Islet precursor cell (in vitro differentiated cells): ENCODE measurements at regions not wholly inside any gene's neighbourhood (a gene's known extent, or its start where the extent isn't known, plus 50 kb on each side); places are given as distances from the start of the nearest gene placed in this dataset.
A peak's percentile ranks its signal among the peaks of the same experiment; 100 is the strongest.

ENCODE experiments used
- DNase-seq: peaks from one replicate; pipeline ENCODE4 v3.0.0-alpha.2; 2018

DNA sequence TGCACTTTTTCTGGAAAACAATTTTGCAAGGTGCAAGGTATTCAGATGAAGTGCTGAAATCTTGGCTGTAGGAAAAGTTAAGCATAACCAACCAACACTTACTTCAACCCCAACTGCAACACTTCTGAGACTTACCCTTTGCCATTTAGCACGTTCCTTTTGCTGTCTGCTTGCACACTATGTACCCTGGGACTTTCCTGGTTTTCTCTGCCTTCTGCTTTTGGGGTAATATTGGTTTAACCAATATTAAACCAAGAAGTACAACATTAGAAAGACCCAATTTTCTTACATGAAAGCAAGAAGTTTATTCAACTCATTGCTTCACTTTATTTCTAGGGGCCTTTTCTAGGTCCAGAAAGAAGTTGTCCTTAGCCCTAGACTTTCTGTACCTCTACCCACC lies 193.0 kb downstream of the HLX start:
- no peak for DNase-seq

GRCh38 chr1:221074332-221074731 lies 195.1 kb downstream of the HLX start:
- no peak for DNase-seq

GRCh38 chr1:221075911-221076310 lies 196.7 kb downstream of the HLX start:
- no peak for DNase-seq

- DNase-seq = no peak
Measured at GRCh38 chr1:221076391-221076811, 197.2 kb downstream of the HLX start.

- no peak for DNase-seq
Measured at GRCh38 chr1:221078260-221078965, 199.2 kb downstream of the HLX start.

GRCh38 chr1:221083902-221084301 lies 204.7 kb downstream of the HLX start:
- no peak for DNase-seq

DNA sequence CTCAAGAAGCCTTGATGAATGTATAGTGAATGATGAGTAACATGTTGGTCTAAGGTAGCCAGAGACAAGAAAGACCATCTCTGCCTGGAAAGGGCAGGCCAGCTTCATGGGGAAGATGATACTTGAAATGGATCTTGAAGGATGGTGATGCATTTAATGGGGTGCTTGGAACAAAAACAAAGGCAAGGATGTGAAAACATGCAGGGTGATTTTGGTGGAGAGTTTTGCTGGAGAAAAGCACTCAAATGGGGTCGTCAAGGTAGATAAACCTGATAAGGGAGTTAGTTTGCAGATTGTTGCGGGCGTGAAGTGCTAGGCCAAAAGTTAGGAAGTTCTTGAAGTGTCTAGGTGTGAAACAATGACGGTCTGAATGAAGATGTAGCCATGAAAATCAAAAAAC lies 205.4 kb downstream of the HLX start:
- DNase-seq = no peak

GRCh38 chr1:221085701-221086375 lies 206.6 kb downstream of the HLX start:
- no peak for DNase-seq

DNA sequence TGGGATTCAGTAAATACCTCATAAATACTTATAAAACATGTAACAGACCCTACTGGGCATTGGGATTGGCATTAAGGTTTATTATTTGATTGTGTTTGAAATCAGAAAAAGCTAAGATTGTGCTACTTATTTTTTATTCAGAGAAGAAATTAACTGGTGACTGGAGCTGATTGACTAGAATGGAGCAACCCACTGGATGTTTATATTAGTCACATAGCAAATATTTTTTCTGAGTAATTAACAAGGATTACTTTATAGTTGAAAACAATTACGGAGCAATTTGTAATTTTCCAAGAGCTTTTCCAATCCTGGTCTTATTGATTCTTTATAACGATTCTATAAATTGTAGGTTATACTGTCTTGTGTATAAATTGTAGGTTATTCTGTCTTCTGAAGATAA lies 208.7 kb downstream of the HLX start:
- no peak for DNase-seq

DNA sequence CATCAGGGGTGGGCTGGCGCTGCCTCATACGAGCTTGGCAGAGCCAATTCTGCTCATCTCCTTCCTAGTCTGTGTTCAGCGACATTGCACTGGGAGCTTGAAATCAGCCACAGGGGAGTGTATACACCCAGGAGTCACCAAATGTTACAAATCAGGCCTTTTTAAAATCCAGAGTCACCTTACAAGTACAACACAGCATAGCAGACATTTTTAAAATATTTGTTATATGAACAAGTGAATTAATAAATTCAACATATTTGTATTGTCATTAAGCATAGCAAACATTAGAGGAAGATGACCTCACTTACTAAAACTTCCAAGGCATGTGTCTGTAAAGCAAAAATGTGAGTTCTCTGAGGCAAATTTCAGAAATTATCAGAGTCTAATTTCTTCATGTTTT lies 210.0 kb downstream of the HLX start:
- DNase-seq = no peak

DNA sequence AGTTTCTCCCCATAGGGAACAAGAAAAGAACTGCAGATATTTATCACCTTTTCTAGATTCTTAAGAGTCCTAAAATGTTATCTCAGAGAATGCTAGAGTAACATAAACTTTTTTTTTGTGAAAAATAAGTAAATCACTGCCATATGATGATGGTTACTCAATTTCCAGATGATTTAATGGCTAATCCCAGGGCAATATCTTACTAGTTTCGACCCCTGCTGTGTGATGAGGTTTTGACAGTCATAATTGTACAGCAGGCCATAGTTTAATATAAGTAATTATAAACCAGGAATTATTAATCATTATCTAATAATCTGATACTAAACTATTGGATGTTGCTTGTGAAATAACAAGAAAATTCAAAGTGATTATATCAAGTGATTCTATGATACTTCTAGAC lies 210.6 kb downstream of the HLX start:
- DNase-seq = no peak

DNA sequence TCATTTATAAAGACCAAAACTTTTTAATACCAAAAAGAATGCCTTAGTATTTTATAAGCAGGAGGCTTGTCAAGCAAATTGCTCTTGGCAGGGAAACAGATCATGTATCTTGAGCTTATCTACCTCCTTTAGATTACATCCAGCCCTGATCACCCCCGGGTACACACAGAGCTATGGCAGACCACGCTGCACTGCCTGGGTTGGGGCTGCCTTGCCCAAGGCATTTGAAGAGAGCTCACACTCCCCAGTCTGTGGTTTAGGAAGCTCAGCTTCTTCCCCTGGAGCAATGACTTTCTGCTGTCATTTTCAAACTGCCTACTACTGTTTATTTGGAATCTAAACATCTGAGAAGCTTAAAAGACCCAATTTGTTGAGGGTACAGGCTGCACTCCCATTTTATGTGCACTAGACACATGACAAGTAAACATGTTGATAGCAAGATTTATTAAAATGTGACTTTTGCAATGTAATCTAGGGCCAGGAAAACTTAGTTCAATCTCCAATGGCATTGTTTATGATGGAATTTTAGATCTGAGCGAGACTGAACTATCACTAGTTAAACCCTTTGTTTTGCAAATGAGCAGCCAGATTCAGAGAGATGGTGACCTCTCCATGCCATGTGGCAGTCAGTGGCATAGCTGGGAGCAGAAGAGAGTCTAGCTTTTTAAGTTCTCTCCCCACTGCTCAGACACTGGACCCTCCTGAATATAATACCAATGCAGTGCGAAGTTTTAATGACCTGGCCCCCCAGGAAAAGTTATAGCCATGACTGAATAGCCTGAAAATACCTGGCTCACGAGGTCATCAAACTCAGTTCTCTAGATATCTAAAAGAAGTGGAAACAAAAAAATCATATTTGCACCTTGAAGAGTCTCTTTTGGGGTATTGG lies 214.9 kb downstream of the HLX start:
- DNase-seq = peak; percentile 65

DNA sequence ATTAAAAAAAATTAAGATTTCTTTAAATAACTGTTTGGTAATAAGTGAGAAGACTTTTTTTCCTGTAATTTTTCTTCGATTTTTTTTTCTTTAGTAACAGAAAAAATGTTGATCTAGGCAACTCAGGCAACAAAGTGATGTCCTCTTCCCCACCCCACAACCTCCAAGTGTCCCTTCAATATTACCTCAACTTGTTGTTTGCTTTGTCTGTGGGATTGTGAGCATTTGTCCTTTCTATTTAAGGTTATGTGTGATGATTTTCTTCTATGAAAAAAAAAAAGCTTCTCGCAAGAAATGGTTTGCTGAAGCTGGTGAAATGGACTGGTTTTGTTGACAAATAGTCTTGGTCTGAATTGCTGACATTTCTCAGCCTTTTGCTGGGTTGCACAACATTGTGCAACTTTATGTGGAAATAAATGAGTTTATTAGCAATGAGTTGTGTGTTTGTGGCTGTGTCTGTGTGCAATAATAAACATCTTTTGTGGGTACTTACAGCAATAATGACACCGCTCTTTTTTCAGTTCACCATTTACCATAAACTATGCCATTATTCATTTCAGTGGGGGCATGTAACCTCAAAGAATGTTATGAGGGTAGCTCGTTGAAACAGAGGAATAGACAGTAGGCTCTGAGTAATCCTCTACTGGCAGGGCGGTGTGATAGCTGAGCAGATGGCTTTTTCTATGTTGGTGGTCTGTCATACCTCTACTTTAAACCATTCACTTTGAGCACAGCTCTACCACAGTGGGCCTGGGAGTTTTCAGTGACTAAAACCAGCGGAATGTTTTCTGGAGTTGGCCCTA lies 218.4 kb downstream of the HLX start:
- DNase-seq = peak; percentile 74

GRCh38 chr1:221098471-221099405 lies 219.5 kb downstream of the HLX start:
- DNase-seq = no peak

DNA sequence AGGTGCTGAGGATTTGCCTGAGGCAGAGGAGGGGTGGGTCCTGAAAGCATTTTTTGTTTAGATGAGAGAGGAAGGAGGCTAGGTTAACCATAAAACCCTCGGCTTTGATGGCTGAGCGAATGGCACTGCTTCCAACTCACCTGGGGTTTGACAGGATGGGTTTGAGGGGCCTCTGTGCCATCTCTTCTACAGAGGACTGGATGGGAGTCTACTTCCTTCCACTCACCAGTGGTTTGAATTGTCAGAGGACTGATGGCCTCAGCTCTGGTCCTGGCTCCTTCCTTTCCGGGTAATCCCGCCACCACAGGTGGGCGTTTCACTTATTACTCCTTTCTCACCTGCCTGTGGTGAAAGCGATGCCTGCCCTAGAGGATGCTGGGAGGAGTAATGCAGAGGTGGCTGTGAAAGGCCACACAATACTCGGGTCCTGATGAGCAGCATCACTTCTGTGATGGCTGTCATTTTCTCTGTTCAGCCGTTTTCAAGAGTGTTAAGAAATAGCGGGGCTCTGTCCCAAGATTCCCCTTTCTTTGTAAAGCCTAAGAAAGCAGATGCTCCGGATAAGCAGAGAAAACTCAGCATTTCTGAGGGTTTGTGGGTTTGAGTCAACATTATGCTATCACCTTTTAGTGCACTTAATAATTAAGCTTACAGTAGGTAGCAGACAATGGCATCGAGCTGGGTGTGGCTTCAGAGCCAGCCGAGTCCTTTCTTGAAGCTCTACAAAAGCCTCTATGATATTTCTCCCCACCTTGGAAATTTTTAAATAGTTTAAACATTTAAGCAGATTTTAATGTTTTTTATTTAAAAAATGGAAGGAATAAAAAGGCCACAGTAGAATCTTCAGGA lies 220.7 kb downstream of the HLX start:
- DNase-seq = no peak

DNA sequence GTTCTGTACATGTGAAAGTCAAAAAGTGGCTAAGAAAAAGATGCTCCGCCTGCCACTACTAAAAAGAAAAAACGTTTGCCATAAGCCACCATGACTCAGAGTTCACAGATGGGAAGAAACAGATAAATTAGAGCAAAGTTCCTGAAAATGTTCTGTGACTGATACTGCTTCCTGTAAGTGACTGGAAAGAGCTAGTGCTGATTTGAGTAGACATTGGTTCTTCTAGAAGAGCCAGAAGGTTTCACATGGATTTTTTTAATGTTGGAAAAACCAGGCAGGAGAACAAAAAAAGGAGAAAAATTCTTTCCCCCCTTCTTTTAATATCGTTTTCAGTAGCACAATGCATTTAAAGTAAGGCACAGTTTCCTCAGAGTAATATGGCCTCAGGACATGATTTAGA lies 221.4 kb downstream of the HLX start:
- DNase-seq = no peak

DNA sequence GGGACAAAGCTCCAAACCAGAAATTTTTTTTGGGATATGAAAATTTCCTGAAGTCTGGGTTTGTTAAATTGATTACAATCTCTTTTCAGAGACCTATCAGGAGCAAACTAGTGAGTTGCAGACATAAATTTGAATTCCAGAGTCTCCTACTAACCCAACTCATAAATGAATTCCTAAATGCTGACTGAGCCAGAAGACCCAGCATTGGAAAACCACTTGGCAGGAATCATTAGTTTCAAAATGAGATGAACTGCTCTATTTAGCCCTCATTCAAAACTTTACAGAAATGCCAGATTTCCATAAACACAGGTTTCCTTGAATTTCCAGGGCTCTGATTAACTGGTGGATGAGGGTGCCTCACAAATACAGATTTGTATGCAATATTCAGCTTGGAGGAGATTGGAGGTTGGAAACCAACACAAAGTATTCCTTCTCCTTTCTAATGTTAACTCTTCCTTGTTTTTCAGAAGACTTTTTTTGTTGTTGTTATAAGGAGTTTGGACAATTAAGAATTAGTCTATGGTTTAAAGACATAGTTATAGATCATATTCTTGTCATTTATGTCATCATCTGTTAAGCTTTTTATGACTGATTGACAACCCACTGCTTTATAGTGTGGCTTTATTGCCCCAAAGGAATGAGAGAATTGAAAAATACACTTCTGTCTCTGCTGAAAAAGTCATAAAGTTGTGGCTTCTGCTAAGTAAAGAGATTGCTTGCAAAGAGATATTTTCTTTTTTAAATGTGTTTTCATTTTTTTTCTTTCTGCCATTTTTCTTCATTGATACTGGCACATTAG lies 222.8 kb downstream of the HLX start:
- no peak for DNase-seq

DNA sequence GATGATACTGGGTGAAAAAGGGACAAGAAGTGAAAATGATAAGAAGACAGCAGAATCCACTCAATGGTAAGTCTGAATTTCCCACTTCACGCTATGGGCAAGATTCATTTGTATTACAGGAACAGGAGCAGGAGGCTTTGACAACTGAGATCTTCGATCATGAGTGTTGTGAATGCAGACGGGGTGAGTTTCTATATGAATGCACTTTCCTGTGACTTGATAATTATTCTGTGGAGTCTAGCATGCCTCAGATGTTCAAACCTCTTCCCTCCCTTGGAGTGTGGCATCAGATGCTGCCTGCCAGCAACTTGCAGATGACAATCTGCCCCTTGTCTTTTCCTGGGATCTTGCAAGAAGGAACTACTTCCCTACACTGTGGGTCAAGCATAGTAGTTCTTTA lies 225.4 kb downstream of the HLX start:
- no peak for DNase-seq

DNA sequence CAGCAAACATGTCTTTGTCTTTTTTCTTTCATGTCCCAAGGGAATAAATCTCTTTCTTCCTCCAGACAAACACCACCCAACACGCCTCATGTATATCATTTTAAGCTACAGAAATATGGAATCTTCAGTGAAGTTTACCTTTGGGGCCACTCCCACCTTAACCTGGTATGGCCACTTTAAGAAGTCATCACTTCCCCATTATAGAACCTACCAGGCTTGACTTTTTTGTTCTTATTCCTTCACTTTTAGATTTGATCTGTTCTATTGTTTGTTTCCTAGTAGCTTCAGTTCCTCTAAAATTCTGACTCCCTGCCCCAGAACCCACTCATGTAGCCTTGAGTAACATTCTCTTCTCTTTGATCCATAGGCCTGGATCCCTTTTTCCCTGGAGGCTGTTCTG lies 226.3 kb downstream of the HLX start:
- DNase-seq = no peak

DNA sequence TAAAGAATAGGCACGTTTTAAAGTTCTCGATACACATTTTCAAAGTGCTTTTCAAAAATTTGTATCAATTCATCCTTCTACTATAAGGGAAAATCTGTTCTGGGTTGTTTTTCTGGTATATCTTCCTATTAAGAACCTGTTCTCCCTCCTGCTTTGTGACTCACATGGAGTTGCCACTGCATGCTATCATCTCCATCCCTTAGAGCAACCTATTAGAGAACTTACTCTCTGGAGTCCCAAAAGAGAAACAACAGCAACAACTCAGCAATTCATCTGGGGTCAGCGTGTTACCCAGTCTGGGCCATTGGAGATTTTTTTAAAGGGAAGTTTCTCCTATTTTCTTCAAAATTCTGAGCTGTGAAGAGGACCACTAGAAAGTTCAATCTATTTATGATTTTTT lies 227.4 kb downstream of the HLX start:
- no peak for DNase-seq
